ENCODE measurements at regions not wholly inside any gene's neighbourhood (a gene's known extent, or its start where the extent isn't known, plus 50 kb on each side); places are given as distances from the start of the nearest gene placed in this dataset.

GRCh38 chr4:145279122-145279960 lies 99.0 kb upstream of the OTUD4 start:
- CTCF ChIA-PET = interaction anchor here (1.1 kb wide), 1 partner anchor 24 kb away, joined by 3 read pairs; no protein-coding TSS in a partner anchor
- H3K4me3 ChIP-seq (ENCODE audit: control insufficient read depth in 1 of 7, extremely low read depth in 1 of 7, insufficient read depth in 4 of 7, low read depth in 2 of 7, low read length in 6 of 7) = no peak overlapping the region
- no peaks in the 10 kb centered on the region for H3K27me3 ChIP-seq (replicated peaks in 2 of 5; ENCODE audit: control insufficient read depth in 4 of 5, insufficient read depth in 5 of 5, low read length in 4 of 5)
- POLR2A ChIA-PET = no interaction called here
- no peaks in the 10 kb centered on the region for H3K9me3 ChIP-seq (ENCODE audit: control extremely low read depth in 1 of 5, control insufficient read depth in 4 of 5, insufficient read depth in 2 of 5, low read depth in 1 of 5, low read length in 4 of 5)
- no peaks in the 10 kb centered on the region for H3K36me3 ChIP-seq (ENCODE audit: control insufficient read depth in 4 of 4, insufficient read depth in 4 of 4, low read length in 3 of 4)
- 93% methylated on average over 3 of the region's 8 CpGs for WGBS (ENCODE audit: insufficient coverage)
- H3K27ac ChIP-seq (ENCODE audit: insufficient read depth in 1 of 2, low read depth in 1 of 2, low read length in 2 of 2, poor library complexity in 1 of 2, severe bottlenecking in 2 of 2) = no peak overlapping the region
- H3K4me1 ChIP-seq (ENCODE audit: control extremely low read depth in 1 of 4, control insufficient read depth in 4 of 4, insufficient read depth in 4 of 4, low read length in 3 of 4) = no peaks in the 10 kb centered on the region
- no peak for DNase-seq

- no peak overlapping the region for H3K27ac ChIP-seq (ENCODE audit: insufficient read depth in 1 of 2, low read depth in 1 of 2, low read length in 2 of 2, poor library complexity in 1 of 2, severe bottlenecking in 2 of 2)
- H3K27me3 ChIP-seq (replicated peaks in 2 of 5; ENCODE audit: control insufficient read depth in 4 of 5, insufficient read depth in 5 of 5, low read length in 4 of 5) = no peaks in the 10 kb centered on the region
- H3K36me3 ChIP-seq (ENCODE audit: control insufficient read depth in 4 of 4, insufficient read depth in 4 of 4, low read length in 3 of 4) = no peaks in the 10 kb centered on the region
- no peaks in the 10 kb centered on the region for H3K4me1 ChIP-seq (ENCODE audit: control extremely low read depth in 1 of 4, control insufficient read depth in 4 of 4, insufficient read depth in 4 of 4, low read length in 3 of 4)
- DNase-seq = no peak
- POLR2A ChIA-PET = no interaction called here
- no peak overlapping the region for H3K4me3 ChIP-seq (ENCODE audit: control insufficient read depth in 1 of 7, extremely low read depth in 1 of 7, insufficient read depth in 4 of 7, low read depth in 2 of 7, low read length in 6 of 7)
- H3K9me3 ChIP-seq (ENCODE audit: control extremely low read depth in 1 of 5, control insufficient read depth in 4 of 5, insufficient read depth in 2 of 5, low read depth in 1 of 5, low read length in 4 of 5) = no peaks in the 10 kb centered on the region
- CTCF ChIA-PET = interaction anchor here (1.1 kb wide), 1 partner anchor 25 kb away, joined by 3 read pairs; no protein-coding TSS in a partner anchor
- no CpG with 5 or more reads among the region's 2 CpGs for WGBS (ENCODE audit: insufficient coverage)
Observed at GRCh38 chr4:145278341-145279121, 98.1 kb upstream of the OTUD4 start.

- Histone ChIP-seq H3K4me3 (ENCODE audit: control insufficient read depth in 1 of 7, extremely low read depth in 1 of 7, insufficient read depth in 4 of 7, low read depth in 2 of 7, low read length in 6 of 7) (no peak overlapping the region), H3K27me3 (replicated peaks in 2 of 5; ENCODE audit: control insufficient read depth in 4 of 5, insufficient read depth in 5 of 5, low read length in 4 of 5) (no peaks in the 10 kb centered on the region), H3K36me3 (ENCODE audit: control insufficient read depth in 4 of 4, insufficient read depth in 4 of 4, low read length in 3 of 4) (no peaks in the 10 kb centered on the region), H3K4me1 (ENCODE audit: control extremely low read depth in 1 of 4, control insufficient read depth in 4 of 4, insufficient read depth in 4 of 4, low read length in 3 of 4) (no peaks in the 10 kb centered on the region), H3K27ac (ENCODE audit: insufficient read depth in 1 of 2, low read depth in 1 of 2, low read length in 2 of 2, poor library complexity in 1 of 2, severe bottlenecking in 2 of 2) (no peak overlapping the region), H3K9me3 (ENCODE audit: control extremely low read depth in 1 of 5, control insufficient read depth in 4 of 5, insufficient read depth in 2 of 5, low read depth in 1 of 5, low read length in 4 of 5) (peaks cover 0 to 3% (median 0%) of the 10 kb centered on the region in 5 experiments)
- CTCF ChIA-PET = no interaction called here
- WGBS (ENCODE audit: insufficient coverage) = 100% methylated on average over 1 of the region's 1 CpG
- no peak for DNase-seq
- POLR2A ChIA-PET = no interaction called here
Observed at GRCh38 chr4:145277011-145277410, 96.6 kb upstream of the OTUD4 start.

- Histone ChIP-seq H3K36me3 (ENCODE audit: control insufficient read depth in 4 of 4, insufficient read depth in 4 of 4, low read length in 3 of 4) (no peaks in the 10 kb centered on the region), H3K4me3 (ENCODE audit: control insufficient read depth in 1 of 7, extremely low read depth in 1 of 7, insufficient read depth in 4 of 7, low read depth in 2 of 7, low read length in 6 of 7) (no peak overlapping the region), H3K9me3 (ENCODE audit: control extremely low read depth in 1 of 5, control insufficient read depth in 4 of 5, insufficient read depth in 2 of 5, low read depth in 1 of 5, low read length in 4 of 5) (peaks cover 0 to 3% (median 0%) of the 10 kb centered on the region in 5 experiments), H3K27ac (ENCODE audit: insufficient read depth in 1 of 2, low read depth in 1 of 2, low read length in 2 of 2, poor library complexity in 1 of 2, severe bottlenecking in 2 of 2) (no peak overlapping the region), H3K4me1 (ENCODE audit: control extremely low read depth in 1 of 4, control insufficient read depth in 4 of 4, insufficient read depth in 4 of 4, low read length in 3 of 4) (no peaks in the 10 kb centered on the region), H3K27me3 (replicated peaks in 2 of 5; ENCODE audit: control insufficient read depth in 4 of 5, insufficient read depth in 5 of 5, low read length in 4 of 5) (no peaks in the 10 kb centered on the region)
- DNase-seq = no peak
- 88% methylated on average over 4 of the region's 4 CpGs for WGBS (ENCODE audit: insufficient coverage)
- CTCF ChIA-PET = no interaction called here
- POLR2A ChIA-PET = no interaction called here
Observed at GRCh38 chr4:145276050-145276449, 95.7 kb upstream of the OTUD4 start.

GRCh38 chr4:145271194-145271593 lies 90.8 kb upstream of the OTUD4 start:
- CTCF ChIA-PET = no interaction called here

GRCh38 chr4:145266881-145267280 lies 86.5 kb upstream of the OTUD4 start:
- CTCF ChIA-PET = no interaction called here
- no peak for DNase-seq
- Histone ChIP-seq H3K4me1 (ENCODE audit: control extremely low read depth in 1 of 4, control insufficient read depth in 4 of 4, insufficient read depth in 4 of 4, low read length in 3 of 4) (no peaks in the 10 kb centered on the region), H3K36me3 (ENCODE audit: control insufficient read depth in 4 of 4, insufficient read depth in 4 of 4, low read length in 3 of 4) (no peaks in the 10 kb centered on the region), H3K27ac (ENCODE audit: insufficient read depth in 1 of 2, low read depth in 1 of 2, low read length in 2 of 2, poor library complexity in 1 of 2, severe bottlenecking in 2 of 2) (no peak overlapping the region), H3K4me3 (ENCODE audit: control insufficient read depth in 1 of 7, extremely low read depth in 1 of 7, insufficient read depth in 4 of 7, low read depth in 2 of 7, low read length in 6 of 7) (no peak overlapping the region), H3K27me3 (replicated peaks in 2 of 5; ENCODE audit: control insufficient read depth in 4 of 5, insufficient read depth in 5 of 5, low read length in 4 of 5) (no peaks in the 10 kb centered on the region), H3K9me3 (ENCODE audit: control extremely low read depth in 1 of 5, control insufficient read depth in 4 of 5, insufficient read depth in 2 of 5, low read depth in 1 of 5, low read length in 4 of 5) (no peaks in the 10 kb centered on the region)
- 0% methylated on average over 1 of the region's 2 CpGs for WGBS (ENCODE audit: insufficient coverage)
- POLR2A ChIA-PET = no interaction called here

More at GRCh38 chr4:145271194-145271593, 90.8 kb upstream of the OTUD4 start:
- Histone ChIP-seq H3K9me3 (ENCODE audit: control extremely low read depth in 1 of 5, control insufficient read depth in 4 of 5, insufficient read depth in 2 of 5, low read depth in 1 of 5, low read length in 4 of 5) (peaks cover 0 to 3% (median 0%) of the 10 kb centered on the region in 5 experiments), H3K27ac (ENCODE audit: insufficient read depth in 1 of 2, low read depth in 1 of 2, low read length in 2 of 2, poor library complexity in 1 of 2, severe bottlenecking in 2 of 2) (no peak overlapping the region), H3K36me3 (ENCODE audit: control insufficient read depth in 4 of 4, insufficient read depth in 4 of 4, low read length in 3 of 4) (no peaks in the 10 kb centered on the region), H3K4me1 (ENCODE audit: control extremely low read depth in 1 of 4, control insufficient read depth in 4 of 4, insufficient read depth in 4 of 4, low read length in 3 of 4) (no peaks in the 10 kb centered on the region), H3K4me3 (ENCODE audit: control insufficient read depth in 1 of 7, extremely low read depth in 1 of 7, insufficient read depth in 4 of 7, low read depth in 2 of 7, low read length in 6 of 7) (no peak overlapping the region), H3K27me3 (replicated peaks in 2 of 5; ENCODE audit: control insufficient read depth in 4 of 5, insufficient read depth in 5 of 5, low read length in 4 of 5) (no peaks in the 10 kb centered on the region)
- no CpG with 5 or more reads among the region's 2 CpGs for WGBS (ENCODE audit: insufficient coverage)
- DNase-seq = no peak
- POLR2A ChIA-PET = no interaction called here

- POLR2A ChIA-PET = no interaction called here
- WGBS (ENCODE audit: insufficient coverage) = 93% methylated on average over 3 of the region's 3 CpGs
- H3K36me3 ChIP-seq (ENCODE audit: control insufficient read depth in 4 of 4, insufficient read depth in 4 of 4, low read length in 3 of 4) = no peaks in the 10 kb centered on the region
Observed at GRCh38 chr4:145260091-145260490, 79.7 kb upstream of the OTUD4 start.

More at GRCh38 chr4:145260091-145260490, 79.7 kb upstream of the OTUD4 start:
- no peak for DNase-seq
- no peaks in the 10 kb centered on the region for H3K4me1 ChIP-seq (ENCODE audit: control extremely low read depth in 1 of 4, control insufficient read depth in 4 of 4, insufficient read depth in 4 of 4, low read length in 3 of 4)
- no peak overlapping the region for H3K27ac ChIP-seq (ENCODE audit: insufficient read depth in 1 of 2, low read depth in 1 of 2, low read length in 2 of 2, poor library complexity in 1 of 2, severe bottlenecking in 2 of 2)
- H3K9me3 ChIP-seq (ENCODE audit: control extremely low read depth in 1 of 5, control insufficient read depth in 4 of 5, insufficient read depth in 2 of 5, low read depth in 1 of 5, low read length in 4 of 5) = peaks cover 0 to 2% (median 0%) of the 10 kb centered on the region in 5 experiments
- H3K4me3 ChIP-seq (ENCODE audit: control insufficient read depth in 1 of 7, extremely low read depth in 1 of 7, insufficient read depth in 4 of 7, low read depth in 2 of 7, low read length in 6 of 7) = no peak overlapping the region
- no peaks in the 10 kb centered on the region for H3K27me3 ChIP-seq (replicated peaks in 2 of 5; ENCODE audit: control insufficient read depth in 4 of 5, insufficient read depth in 5 of 5, low read length in 4 of 5)
- CTCF ChIA-PET = no interaction called here

Data from common myeloid progenitor, CD34-positive (primary cell).